ENCODE measurements at regions not wholly inside any gene's neighbourhood (a gene's known extent, or its start where the extent isn't known, plus 50 kb on each side); places are given as distances from the start of the nearest gene placed in this dataset.

- no peak overlapping the region for H3K27ac ChIP-seq
- no peak for TF ChIP-seq CTCF (conservative IDR thresholded peaks at IDR 0.05; ENCODE audit: low read depth)
- DNase-seq (ENCODE audit: low spot score): no peak
- ChIA-PET POLR2A (ENCODE audit: low non-redundant PET) (no interaction called here), CTCF (no interaction called here)
Observed at GRCh38 chr6:51502996-51503395, 584.4 kb downstream of the PKHD1 start.

GRCh38 chr6:51505434-51505833, 582.0 kb downstream of the PKHD1 start:
- no peak for TF ChIP-seq CTCF (conservative IDR thresholded peaks at IDR 0.05; ENCODE audit: low read depth)
- CTCF ChIA-PET: no interaction called here
- H3K27ac ChIP-seq: no peak overlapping the region
- POLR2A ChIA-PET (ENCODE audit: low non-redundant PET): no interaction called here
- DNase-seq (ENCODE audit: low spot score): no peak

GRCh38 chr6:51509597-51509996, 577.8 kb downstream of the PKHD1 start:
- TF ChIP-seq CTCF (conservative IDR thresholded peaks at IDR 0.05; ENCODE audit: low read depth): no peak
- DNase-seq (ENCODE audit: low spot score): no peak
- CTCF ChIA-PET: no interaction called here
- no peak overlapping the region for H3K27ac ChIP-seq
- POLR2A ChIA-PET (ENCODE audit: low non-redundant PET): no interaction called here

- POLR2A ChIA-PET (ENCODE audit: low non-redundant PET): no interaction called here
- H3K27ac ChIP-seq: no peak overlapping the region
- no peak for TF ChIP-seq CTCF (conservative IDR thresholded peaks at IDR 0.05; ENCODE audit: low read depth)
- no peak for DNase-seq (ENCODE audit: low spot score)
- CTCF ChIA-PET: no interaction called here
Observed at GRCh38 chr6:51511081-51511480, 576.3 kb downstream of the PKHD1 start.

GRCh38 chr6:51513891-51514747, 573.3 kb downstream of the PKHD1 start:
- ChIA-PET CTCF (no interaction called here), POLR2A (ENCODE audit: low non-redundant PET) (no interaction called here)
- no peak overlapping the region for H3K27ac ChIP-seq
- no peak for TF ChIP-seq CTCF (conservative IDR thresholded peaks at IDR 0.05; ENCODE audit: low read depth)
- DNase-seq (ENCODE audit: low spot score): peak; percentile 62

GRCh38 chr6:51514748-51515402, 572.5 kb downstream of the PKHD1 start:
- H3K27ac ChIP-seq: no peak overlapping the region
- ChIA-PET POLR2A (ENCODE audit: low non-redundant PET) (no interaction called here), CTCF (interaction anchor here (0.9 kb wide), 1 partner anchor 41 kb away, joined by 3 read pairs; no protein-coding TSS in a partner anchor)
- no peak for TF ChIP-seq CTCF (conservative IDR thresholded peaks at IDR 0.05; ENCODE audit: low read depth)
- DNase-seq (ENCODE audit: low spot score): peak; percentile 4
